AG10803 (cell line): ENCODE measurements at regions not wholly inside any gene's neighbourhood (a gene's known extent, or its start where the extent isn't known, plus 50 kb on each side); places are given as distances from the start of the nearest gene placed in this dataset.

Experiments
- DNase-seq: peaks from one replicate; pipeline ENCODE4 v3.0.0; 2010; ENCODE audit warnings: low read depth
- H3K4me3 ChIP-seq: 2 replicates; pipeline ENCODE4 v1.5.1; 2011; ENCODE audit warnings: mild to moderate bottlenecking, low read length, control low read depth
- CTCF ChIP-seq: conservative IDR thresholded peaks from 2 replicates; pipeline ENCODE4 v1.5.1; 2011; ENCODE audit warnings: mild to moderate bottlenecking, low read length, control low read depth, inconsistent platforms

GRCh38 chr11:123257370-123257769 lies 62.3 kb upstream of the CLMP start:
- no peak for DNase-seq
- no peak overlapping the region for H3K4me3 ChIP-seq
- no peak for TF ChIP-seq CTCF

DNA sequence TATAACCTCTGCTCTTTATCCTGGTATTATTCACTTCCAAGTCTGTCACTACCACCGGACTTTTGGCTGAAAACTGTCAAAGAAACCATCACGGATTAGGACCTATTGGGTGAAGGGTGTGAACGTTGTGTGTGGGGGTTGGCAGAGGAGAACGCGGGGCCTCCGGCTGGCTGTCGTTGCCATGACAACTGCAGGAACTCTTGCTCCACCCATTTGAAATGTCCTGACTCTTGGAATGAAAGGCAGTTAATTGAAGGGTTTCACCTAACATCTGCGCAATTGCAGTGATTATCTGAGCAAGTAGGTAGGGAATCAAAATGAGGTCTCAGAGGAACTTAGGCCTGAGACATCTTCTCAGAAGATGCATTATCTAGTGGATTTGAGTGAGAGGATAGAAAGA lies 60.9 kb upstream of the CLMP start:
- TF ChIP-seq CTCF, result no peak
- no peak for DNase-seq
- no peak overlapping the region for H3K4me3 ChIP-seq

GRCh38 chr11:123254357-123254756 lies 59.3 kb upstream of the CLMP start:
- H3K4me3 ChIP-seq, result no peak overlapping the region
- no peak for TF ChIP-seq CTCF
- no peak for DNase-seq

DNA sequence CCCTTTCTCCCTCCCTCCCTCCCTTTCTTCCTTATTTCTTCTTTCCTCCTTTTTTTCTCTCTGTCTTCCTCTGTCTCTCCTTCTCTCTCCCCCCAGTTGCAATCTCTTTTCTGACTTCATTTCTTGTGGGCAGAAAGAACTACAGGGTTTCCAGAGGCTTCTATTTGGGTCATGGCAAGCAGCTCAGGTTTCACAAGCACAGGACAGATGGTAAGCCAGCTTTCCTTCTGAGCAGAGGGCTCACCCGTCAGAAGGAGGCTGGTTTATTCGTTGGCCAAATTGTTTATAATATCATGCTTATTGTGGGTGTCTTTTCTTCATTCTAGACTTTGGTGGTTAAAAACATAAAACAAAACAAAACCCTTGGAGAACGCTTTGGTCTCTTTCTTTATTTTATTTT lies 58.9 kb upstream of the CLMP start:
- peak; percentile 59 for DNase-seq
- TF ChIP-seq CTCF, result no peak

DNA sequence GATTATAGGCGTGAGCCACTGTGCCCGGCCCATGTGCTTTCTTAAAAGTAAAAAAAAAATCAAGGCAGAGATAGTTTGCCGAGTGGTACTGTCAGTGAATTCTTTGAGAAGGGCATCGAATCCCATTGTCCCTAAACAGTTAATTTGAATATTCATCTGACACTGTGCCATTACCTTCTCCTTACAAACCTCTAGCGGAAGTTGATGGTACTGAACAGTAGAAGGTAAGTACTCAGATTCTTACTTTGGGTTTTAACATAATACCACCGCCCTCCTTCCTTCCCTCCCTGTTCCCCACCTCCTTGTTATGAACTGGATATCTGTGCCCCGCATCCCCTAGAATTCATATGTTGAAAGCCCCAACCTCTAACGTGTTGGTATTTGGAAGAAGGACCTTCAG lies 58.2 kb upstream of the CLMP start:
- no peak overlapping the region for H3K4me3 ChIP-seq
- TF ChIP-seq CTCF, result no peak
- DNase-seq, result no peak

More for the DNA sequence above, 58.9 kb upstream of the CLMP start:
- no peak overlapping the region for H3K4me3 ChIP-seq

DNA sequence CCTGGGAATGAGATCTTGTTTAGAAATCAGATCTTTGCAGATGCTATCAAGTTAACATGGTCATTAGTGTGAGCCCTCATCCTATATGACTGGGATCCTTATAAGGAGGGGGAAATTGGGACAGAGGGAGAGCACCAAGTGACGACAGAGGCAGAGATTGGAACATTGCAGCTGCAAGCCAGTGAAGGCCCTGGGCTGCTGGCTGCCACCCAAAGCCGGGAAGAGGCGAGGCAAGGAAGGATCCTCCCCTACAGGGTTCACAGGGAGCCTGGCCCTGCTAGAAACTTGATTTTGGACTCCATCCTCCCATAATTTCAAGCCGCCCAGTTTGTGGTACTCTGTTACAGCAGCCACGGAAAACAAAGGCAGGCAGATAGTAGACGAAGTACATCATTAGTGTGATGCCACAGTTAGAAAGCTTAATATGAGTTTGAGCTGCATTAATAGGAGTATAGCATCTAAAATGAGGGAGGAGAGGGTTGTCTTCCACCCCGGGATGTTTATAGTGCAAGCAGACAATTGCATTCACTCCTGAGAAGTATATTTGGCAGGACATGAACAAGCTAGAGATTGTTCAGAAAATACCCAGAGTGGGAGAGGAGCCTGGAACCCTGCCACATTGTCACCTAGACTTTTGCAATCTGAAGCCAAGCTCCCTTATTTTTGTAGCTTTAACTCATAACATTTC lies 56.8 kb upstream of the CLMP start:
- H3K4me3 ChIP-seq, result no peak overlapping the region
- no peak for TF ChIP-seq CTCF
- DNase-seq, result peak; percentile 43

DNA sequence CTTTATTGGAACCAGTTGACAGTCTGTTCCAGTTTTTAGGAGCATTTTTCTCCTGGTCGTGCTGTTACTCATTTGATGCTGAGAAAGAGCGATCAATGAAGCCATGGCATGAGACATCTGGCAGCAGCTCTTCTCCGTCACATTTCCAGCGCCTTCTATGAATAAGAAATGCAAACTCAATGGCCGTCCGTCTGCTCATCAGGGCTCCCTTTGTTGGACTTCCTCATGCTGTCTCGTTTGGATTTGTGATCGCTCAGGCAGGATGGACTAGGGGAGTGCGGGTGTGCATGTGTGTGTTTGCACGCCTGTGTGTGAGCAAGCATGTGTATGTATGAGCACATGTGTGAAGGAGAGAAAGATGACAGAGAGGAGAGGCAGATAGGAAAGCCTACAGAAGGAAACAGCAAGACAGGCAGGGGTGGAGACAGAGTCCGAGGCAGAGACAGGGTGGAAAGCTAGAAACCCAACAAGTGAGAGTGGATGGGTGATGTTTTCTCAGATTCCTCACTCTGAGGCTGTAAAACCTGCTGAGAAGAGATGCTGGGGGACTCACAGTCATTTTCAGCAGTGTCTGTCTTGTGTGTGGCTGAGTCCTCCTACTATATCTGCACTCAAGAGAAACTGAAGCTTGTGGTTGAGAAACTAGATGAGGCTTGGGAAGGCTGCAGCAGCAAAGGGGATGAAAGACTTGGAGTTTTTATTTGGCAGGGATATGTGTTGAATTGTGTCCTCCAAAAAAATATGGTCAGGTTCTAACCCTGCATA lies 56.0 kb upstream of the CLMP start:
- no peak overlapping the region for H3K4me3 ChIP-seq
- no peak for DNase-seq
- no peak for TF ChIP-seq CTCF
